NCI-H2107 (cell line): ENCODE measurements at regions not wholly inside any gene's neighbourhood (a gene's known extent, or its start where the extent isn't known, plus 50 kb on each side); places are given as distances from the start of the nearest gene placed in this dataset.
"Not testable (repeated sequence)": the region's sequence is repeated elsewhere in the genome, so short reads cannot be mapped to it uniquely, and the experiment has no call there.

ENCODE experiments used
- DNase-seq: peaks from one replicate; lab custom pipeline; 2025; lab: John Stamatoyannopoulos, UW

DNA sequence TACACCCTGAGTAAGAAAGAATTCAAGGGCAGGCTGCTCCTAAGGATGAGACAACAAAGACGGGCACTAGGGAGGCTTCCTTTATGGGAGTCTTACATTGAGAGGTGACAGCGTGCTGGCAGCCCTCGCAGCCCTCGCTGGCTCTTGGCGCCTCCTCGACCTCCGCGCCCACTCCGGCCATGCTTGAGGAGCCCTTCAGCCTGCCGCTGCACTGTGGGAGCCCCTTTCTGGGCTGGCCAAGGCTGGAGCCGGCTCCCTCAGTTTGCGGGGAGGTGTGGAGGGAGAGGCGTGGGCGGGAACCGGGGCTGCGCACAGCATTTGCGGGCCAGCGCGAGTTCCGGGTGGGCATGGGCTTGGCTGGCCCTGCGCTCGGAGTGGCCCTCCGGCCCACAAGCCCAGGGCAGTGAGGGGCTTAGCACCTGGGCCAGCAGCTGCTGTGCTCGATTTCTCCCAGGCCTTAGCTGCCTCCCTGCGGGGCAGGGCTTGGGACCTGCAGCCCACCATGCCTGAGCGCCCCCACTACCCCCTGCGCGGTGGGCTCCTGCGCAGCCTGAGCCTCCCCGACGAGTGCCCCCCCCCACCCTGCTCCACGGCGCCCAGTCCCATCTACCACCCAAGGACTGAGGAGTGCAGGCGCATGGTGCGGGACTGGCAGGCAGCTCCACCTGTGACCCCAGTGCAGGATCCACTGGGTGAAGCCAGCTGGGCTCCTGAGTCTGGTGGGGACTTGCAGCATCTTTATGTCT is 75.3 kb downstream of the BARX1 start:
- DNase-seq: not testable (repeated sequence)

DNA sequence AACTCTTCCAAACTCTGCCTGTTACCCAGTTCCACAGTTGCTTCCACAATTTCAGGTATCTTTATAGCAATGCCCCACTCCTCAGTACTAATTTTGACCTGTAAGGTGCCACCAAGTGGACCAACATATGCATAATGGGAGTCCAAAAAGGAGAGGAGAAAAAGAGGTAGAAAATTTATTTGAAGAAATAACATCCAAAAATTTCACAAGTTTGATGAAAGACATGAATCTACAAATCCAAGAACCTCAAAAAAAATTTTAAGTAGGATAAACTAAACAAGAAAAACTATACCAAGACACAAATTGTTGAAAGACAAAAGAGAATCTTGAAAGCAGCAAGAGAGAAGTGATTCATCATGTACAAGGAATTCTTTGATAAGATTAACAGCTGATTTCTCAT is 79.8 kb downstream of the BARX1 start:
- DNase-seq: no peak

DNA sequence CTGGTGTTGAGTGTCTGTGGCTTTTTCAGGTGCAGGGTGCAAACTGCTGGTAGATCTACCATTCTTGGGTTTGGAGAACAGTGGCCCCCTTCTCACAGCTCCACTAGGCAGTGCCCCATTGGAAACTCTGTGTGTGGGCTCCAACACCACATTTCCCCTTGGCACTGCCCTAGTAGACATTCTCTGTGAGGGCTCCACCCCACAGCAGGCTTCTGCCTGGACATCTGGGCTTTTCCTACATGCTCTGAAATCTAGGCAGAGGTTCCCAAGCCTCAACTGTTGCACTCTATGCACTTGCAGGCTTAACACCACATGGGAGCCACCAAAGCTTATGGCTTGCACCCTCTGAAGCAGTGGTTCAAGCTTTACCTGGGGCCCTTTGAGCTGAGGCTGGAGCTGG is 80.9 kb downstream of the BARX1 start:
- no peak for DNase-seq

GRCh38 chr9:93871286-93871685 is 83.9 kb downstream of the BARX1 start:
- no peak for DNase-seq

DNA sequence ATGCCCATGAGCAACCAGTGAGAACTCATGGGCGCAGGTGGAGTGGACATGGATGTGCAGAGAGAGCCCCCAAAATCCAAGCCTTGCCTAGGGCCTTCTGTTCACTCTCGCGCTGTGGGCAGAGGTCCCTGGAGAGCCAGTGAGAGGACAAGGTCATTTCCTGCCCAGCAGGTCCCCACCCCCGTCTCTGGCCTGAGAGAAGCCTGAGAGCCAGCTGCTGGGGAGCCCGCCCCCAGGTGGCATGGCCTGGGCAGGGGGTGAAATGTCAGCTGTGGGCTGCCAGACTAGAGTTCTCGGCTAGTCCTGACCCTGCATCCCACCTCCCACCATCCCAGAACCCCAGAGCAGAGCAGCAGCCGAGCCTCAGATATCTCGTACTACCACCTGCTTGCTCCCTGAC is 85.3 kb downstream of the BARX1 start:
- DNase-seq: no peak

GRCh38 chr9:93869088-93869487 is 86.1 kb downstream of the BARX1 start:
- no peak for DNase-seq

DNA sequence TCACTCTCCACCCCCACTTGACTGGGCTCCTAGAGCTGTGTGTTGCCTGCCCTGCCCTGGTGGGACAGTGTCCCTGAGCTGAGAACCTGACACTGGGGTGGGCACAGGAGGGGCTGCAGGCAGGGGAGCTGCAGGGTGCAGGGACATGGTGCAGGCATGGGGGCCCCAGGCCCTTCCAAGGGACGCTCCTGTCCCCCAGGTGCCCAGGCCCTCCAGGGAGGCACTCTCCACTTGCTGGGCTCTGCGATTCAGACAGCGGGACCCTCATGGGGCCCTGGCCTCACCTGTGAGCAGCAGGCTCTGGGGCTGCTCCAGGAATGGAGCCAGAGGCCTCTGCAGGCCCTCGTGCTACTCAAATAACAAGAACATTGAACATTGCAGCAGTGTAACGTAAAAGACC is 89.4 kb downstream of the BARX1 start:
- DNase-seq: no peak

DNA sequence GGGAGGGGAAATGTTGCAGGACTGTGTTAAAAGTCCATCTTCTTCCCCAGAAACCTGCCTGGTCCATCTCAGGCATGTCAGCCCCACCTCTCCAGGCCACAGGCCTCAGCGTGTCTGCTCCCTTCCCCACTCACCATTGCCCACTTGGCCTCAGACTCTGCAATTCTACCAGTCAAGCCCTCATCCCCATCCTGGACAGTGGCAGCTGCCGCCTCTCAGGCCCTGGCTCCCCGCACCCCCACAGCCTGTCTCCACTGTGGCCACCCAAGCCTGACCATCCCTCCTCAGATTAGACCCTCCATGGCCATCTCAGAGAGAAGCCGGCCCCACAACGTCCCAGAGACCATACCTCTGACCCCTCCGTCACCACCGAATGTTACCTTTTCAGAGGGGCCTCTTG is 89.9 kb downstream of the BARX1 start:
- no peak for DNase-seq

- DNase-seq: no peak
These were observed 90.3 kb downstream of the BARX1 start for GRCh38 chr9:93864840-93865239.

- DNase-seq: no peak
These were observed 91.1 kb downstream of the BARX1 start for GRCh38 chr9:93864032-93864431.

GRCh38 chr9:93862877-93863545 is 92.1 kb downstream of the BARX1 start:
- DNase-seq: no peak

GRCh38 chr9:93861736-93862358 is 93.3 kb downstream of the BARX1 start:
- no peak for DNase-seq

- no peak for DNase-seq
These were observed 94.2 kb downstream of the BARX1 start for GRCh38 chr9:93860694-93861658.

- no peak for DNase-seq
These were observed 95.5 kb downstream of the BARX1 start for GRCh38 chr9:93859431-93860215.

- no peak for DNase-seq
These were observed 97.6 kb downstream of the BARX1 start for GRCh38 chr9:93857528-93857927.

GRCh38 chr9:93852728-93853127 is 102.4 kb downstream of the BARX1 start:
- DNase-seq: no peak

GRCh38 chr9:93846349-93846748 is 108.8 kb downstream of the BARX1 start:
- no peak for DNase-seq

DNA sequence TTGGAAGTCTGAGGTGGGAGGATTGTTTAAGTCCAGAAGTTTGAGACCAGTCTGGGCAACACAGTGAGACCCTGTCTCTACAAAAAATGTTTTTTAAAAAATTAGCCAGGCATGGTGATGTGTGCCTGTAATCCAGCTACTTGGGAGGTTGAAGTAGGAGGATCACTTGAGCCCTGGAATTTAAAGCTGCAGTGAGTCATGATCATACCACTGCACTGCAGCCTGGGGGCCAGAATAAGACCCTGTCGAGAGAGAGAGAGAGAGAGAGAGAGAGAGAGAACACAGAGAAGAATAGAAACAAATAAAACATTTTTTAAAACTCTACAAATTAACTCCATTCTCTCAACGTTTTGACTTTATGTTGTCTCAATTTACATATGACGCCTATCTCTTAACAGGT is 111.8 kb downstream of the BARX1 start:
- DNase-seq: no peak

DNA sequence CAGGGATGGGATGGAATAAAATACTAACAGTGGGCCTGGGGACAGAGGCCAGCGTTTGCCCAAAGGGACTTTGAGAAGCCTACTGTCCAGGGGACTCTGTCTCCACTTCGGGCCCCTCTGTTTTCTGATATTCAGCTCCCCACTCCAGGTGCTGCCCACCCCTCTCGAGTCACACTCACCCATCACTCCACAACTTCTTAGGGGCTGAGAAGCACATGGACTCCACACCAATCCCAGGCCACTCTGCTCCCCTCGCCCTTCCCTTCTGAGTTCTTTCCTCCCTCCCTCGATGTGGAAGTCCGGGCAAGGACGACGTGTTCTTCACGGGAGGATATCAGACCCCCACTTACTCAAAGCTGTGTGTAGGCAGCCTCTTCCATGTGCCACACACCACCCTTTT is 124.5 kb downstream of the BARX1 start:
- DNase-seq: no peak

DNA sequence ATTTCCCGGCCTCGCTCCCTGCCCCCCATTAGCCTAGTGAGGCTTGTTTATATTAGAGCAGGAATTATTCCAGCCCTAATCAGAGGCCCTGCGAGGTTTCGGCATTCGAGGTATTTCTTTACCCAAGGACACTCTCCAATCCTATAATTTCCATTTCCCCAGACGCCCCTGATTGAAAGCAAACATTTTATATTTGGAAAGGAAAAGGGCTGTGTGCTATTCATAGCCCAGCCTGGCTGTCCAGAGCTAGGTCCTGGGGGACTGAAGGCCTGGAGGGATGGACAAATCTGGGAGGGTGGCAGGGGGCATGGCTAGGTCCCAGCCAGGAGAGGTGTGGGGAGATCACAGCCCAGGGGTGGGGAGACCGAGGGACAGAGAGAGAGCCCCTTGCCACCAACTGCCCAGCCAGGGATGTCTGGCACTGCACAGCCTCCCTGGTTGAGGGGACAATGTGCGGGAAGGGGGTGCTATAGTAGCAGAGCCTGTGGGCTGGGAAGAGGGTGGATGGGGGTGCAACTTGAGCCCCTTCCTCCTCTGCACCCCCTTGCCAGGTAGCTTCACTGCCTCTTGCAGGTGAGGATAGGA is 125.1 kb downstream of the BARX1 start:
- no peak for DNase-seq
